GM12878 (cell line): ENCODE measurements at regions not wholly inside any gene's neighbourhood (a gene's known extent, or its start where the extent isn't known, plus 50 kb on each side); places are given as distances from the start of the nearest gene placed in this dataset.
A peak's percentile ranks its signal among the peaks of the same experiment; 100 is the strongest.

Experiments used
- ATAC-seq: fragments of 200-7000 bp; cut with Tn5 transposase; 3 replicates; pipeline ENCODE4 v1.9.1; 2020; ENCODE audit warnings: mild to moderate bottlenecking, moderate library complexity
- BruUV-seq: library from RNA; stranded (reverse); fragments of 400-500 nt; replicated peaks from 2 replicates; lab custom pipeline; 2021; lab: Mats Ljungman, UMichigan
- CTCF ChIA-PET: fragments of 300-600 bp; sonication (Branson Sonifier 250); formaldehyde crosslinking; extraction: SDS; loops from one replicate; lab custom pipeline; 2021; ENCODE audit warnings: inconsistent platforms; lab: Yijun Ruan, JAX
- POLR2A ChIA-PET: fragments of 350-600 bp; formaldehyde crosslinking; extraction: SDS; loops from one replicate; lab custom pipeline; 2021; ENCODE audit warnings: inconsistent platforms; lab: Charles Lee
- RAD21 ChIA-PET: fragments of 300-600 bp; sonication (Branson Sonifier 250); formaldehyde crosslinking; loops from one replicate; lab custom pipeline; 2023; ENCODE audit warnings: antibody characterized with exemption; ENCODE audit not compliant: unreplicated experiment; lab: Charles Lee
- SMC1A ChIA-PET: fragments of 300-600 bp; sonication (Branson Sonifier 250); formaldehyde crosslinking; loops from one replicate; lab custom pipeline; 2023; ENCODE audit not compliant: unreplicated experiment, uncharacterized antibody; lab: Charles Lee
- DNase-seq: peaks from one replicate; pipeline ENCODE4 v3.0.0-alpha.2; 2011; ENCODE audit warnings: low read depth, low spot score
- FAIRE-seq: peaks from 3 replicates; lab custom pipeline; 2011; peaks lifted over from hg19 to GRCh38; lab: Jason Lieb, UNC
- H2AFZ ChIP-seq: 2 replicates; pipeline ENCODE4 v1.6.0; 2011; ENCODE audit warnings: low read depth, low read length, control low read depth; ENCODE audit not compliant: control insufficient read depth
- H3K27ac ChIP-seq: 2 replicates; pipeline ENCODE4 v1.5.1; 2011; ENCODE audit warnings: control low read depth; ENCODE audit not compliant: control insufficient read depth, insufficient read depth
- H3K27me3 ChIP-seq, 2 experiments: replicated peaks in 1 of 2; 2 replicates each; pipeline versions ENCODE4 v1.6.0 to v1.6.1; 2011; ENCODE audit warnings: low read length in 1 of 2; ENCODE audit not compliant: control insufficient read depth in 2 of 2, insufficient read depth in 2 of 2
- H3K36me3 ChIP-seq, 2 experiments: 2 replicates each; pipeline ENCODE4 v1.5.1; 2011; ENCODE audit warnings: low read length in 1 of 2; ENCODE audit not compliant: control insufficient read depth in 2 of 2, insufficient read depth in 2 of 2
- H3K4me1 ChIP-seq: 2 replicates; pipeline ENCODE4 v1.6.1; 2011; ENCODE audit warnings: mild to moderate bottlenecking, low read length, moderate library complexity, mixed read lengths; ENCODE audit not compliant: control insufficient read depth, insufficient read depth
- H3K4me2 ChIP-seq: 2 replicates; pipeline ENCODE4 v1.6.0; 2011; ENCODE audit warnings: control low read depth; ENCODE audit not compliant: control insufficient read depth, insufficient read depth
- H3K4me3 ChIP-seq: fragments of 200-600 bp; sonication (generic); 2 replicates; pipeline ENCODE4 v1.5.1; 2016
- H3K79me2 ChIP-seq: 2 replicates; pipeline ENCODE4 v1.6.0; 2011; ENCODE audit warnings: low read length; ENCODE audit not compliant: control insufficient read depth, insufficient read depth
- H3K9ac ChIP-seq: 2 replicates; pipeline ENCODE4 v1.8.0; 2011; ENCODE audit warnings: low read length, control low read depth, mixed read lengths; ENCODE audit not compliant: control insufficient read depth, insufficient read depth
- H3K9me3 ChIP-seq: replicated peaks from 3 replicates; pipeline ENCODE4 v1.5.1; 2011; ENCODE audit warnings: mild to moderate bottlenecking, low read length; ENCODE audit not compliant: control insufficient read depth, insufficient read depth
- H4K20me1 ChIP-seq: 2 replicates; pipeline ENCODE4 v1.6.0; 2011; ENCODE audit not compliant: control insufficient read depth, insufficient read depth
- CTCF ChIP-seq, 3 experiments: IDR thresholded peaks in 2 of 3; conservative IDR thresholded peaks in 1 of 3; 2 replicates each; pipeline ENCODE4 v1.5.1; 2011; ENCODE audit warnings: low read depth in 3 of 3, low read length in 3 of 3, mild to moderate bottlenecking in 3 of 3, control low read depth in 2 of 3, moderate library complexity in 2 of 3, inconsistent platforms in 1 of 3, mixed read lengths in 1 of 3; ENCODE audit not compliant: control insufficient read depth in 2 of 3, insufficient read depth in 1 of 3; ENCODE audit errors: extremely low read depth in 1 of 3
- NFYB ChIP-seq: IDR thresholded peaks from 2 replicates; pipeline ENCODE4 v1.6.1; 2011; ENCODE audit warnings: low read depth, mild to moderate bottlenecking, low read length, improper control_type of control experiment, moderate library complexity; ENCODE audit not compliant: insufficient read depth
- PKNOX1 ChIP-seq: fragments of 450-650 bp; IDR thresholded peaks from 2 replicates; pipeline ENCODE4 v1.6.1; 2016; ENCODE audit warnings: mild to moderate bottlenecking
- RAD21 ChIP-seq: IDR thresholded peaks from 2 replicates; pipeline ENCODE4 v1.6.1; 2011; ENCODE audit warnings: mild to moderate bottlenecking, low read depth, low read length, moderate library complexity; ENCODE audit not compliant: insufficient read depth
- SMC3 ChIP-seq: IDR thresholded peaks from 2 replicates; pipeline ENCODE4 v1.6.1; 2011; ENCODE audit warnings: low read length, improper control_type of control experiment, borderline replicate concordance
- WGBS: methylation state at CpG from one replicate; pipeline ENCODE4 v1.1.6; 2016; ENCODE audit warnings: low lambda C conversion rate; ENCODE audit not compliant: insufficient replicate concordance, insufficient coverage; ENCODE audit errors: missing lambda C conversion rate; 5-methylcytosine and 5-hydroxymethylcytosine counted together
- in situ Hi-C: fragments of 300-500 bp; cut with MboI; formaldehyde crosslinking; loops from 9 replicates; pipeline ENCODE4 v1.14.3; 2018; ENCODE audit warnings: mixed read lengths
- intact Hi-C: fragments of 100-400 bp; cut with micrococcal nuclease; formaldehyde crosslinking; loops from one replicate; pipeline ENCODE4 v1.14.2; 2022; ENCODE audit not compliant: unreplicated experiment

DNA sequence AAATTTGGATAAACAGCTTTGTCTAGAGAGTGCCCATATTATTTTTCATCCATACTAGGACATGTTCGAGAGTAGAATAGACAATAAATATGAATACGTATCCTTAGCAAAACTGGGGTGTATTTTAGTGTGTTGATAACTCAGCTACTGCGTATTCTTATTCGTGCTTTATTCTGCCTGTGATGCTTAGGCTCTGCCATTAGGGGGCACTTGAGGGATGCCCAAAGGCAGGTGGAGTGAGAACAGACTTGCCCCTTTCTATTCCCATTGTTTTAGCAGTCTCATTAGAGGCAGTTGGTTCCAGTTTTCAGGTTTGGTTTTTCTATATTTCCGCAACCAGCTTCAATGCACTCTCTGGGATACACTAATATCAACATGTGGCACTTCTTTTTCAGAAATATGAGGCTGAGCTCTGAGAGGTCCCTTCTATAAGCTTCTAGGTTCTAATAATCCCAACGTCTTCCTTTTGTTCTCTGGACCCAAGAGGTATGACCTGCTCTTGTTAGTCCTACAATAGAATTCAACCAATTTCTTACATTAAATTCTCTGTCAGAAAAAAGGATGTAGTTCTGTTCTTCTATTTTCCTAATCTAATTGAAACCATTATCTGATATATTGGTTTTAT, 985.7 kb upstream of the FBXO33 start:
- no peaks in the 10 kb centered on the region for H3K9me3 ChIP-seq
- RAD21 ChIA-PET = interaction anchor here (0.8 to 2.2 kb wide), 3 partner anchors 13 to 992 kb away, joined by 3 to 6 read pairs (median 3); no protein-coding TSS in a partner anchor

More for the DNA sequence above, 985.7 kb upstream of the FBXO33 start:
- Histone ChIP-seq H3K27me3 (no peaks in the 10 kb centered on the region), H3K36me3 (no peaks in the 10 kb centered on the region), H3K4me2 (no peak overlapping the region), H4K20me1 (no peaks in the 10 kb centered on the region), H3K9ac (no peak overlapping the region), H2AFZ (no peak overlapping the region), H3K79me2 (no peaks in the 10 kb centered on the region), H3K4me1 (no peaks in the 10 kb centered on the region), H3K4me3 (no peak overlapping the region), H3K27ac (no peak overlapping the region)
- FAIRE-seq = no peak
- CTCF ChIA-PET = interaction anchor here (0.6 to 2.4 kb wide), 19 partner anchors 9 to 1183 kb away, joined by 3 to 18 read pairs (median 4); no protein-coding TSS in a partner anchor
- BruUV-seq = no TSS peak
- in situ Hi-C loops = no loop called here
- intact Hi-C loops = no loop called here
- ATAC-seq = peak; percentile 80
- SMC1A ChIA-PET = interaction anchor here (0.6 to 2.2 kb wide), 12 partner anchors 9 to 836 kb away, joined by 3 to 7 read pairs (median 4); no protein-coding TSS in a partner anchor
- TF ChIP-seq PKNOX1 (no peak), SMC3 (peak; percentile 35; the same call in 1 of the 2 replicates), NFYB (no peak), CTCF (IDR thresholded peaks at IDR 0.05 in 2 of 3, conservative IDR thresholded peaks at IDR 0.05 in 1 of 3; ENCODE audit: control insufficient read depth in 2 of 3, extremely low read depth in 1 of 3, insufficient read depth in 1 of 3, low read depth in 3 of 3, low read length in 3 of 3) (peak; percentile 51 to 63 (median 62)), RAD21 (peak; percentile 69)
- DNase-seq = no peak
- 47% methylated on average over 6 of the region's 6 CpGs for WGBS
- POLR2A ChIA-PET = no interaction called here
